Naive thymus-derived CD4-positive, alpha-beta T cell (primary cell): ENCODE measurements at regions not wholly inside any gene's neighbourhood (a gene's known extent, or its start where the extent isn't known, plus 50 kb on each side); places are given as distances from the start of the nearest gene placed in this dataset.

Experiments used
- ATAC-seq: fragments of 150-1000 bp; cut with Tn5 transposase; 2 replicates; pipeline ENCODE4 v1.10.0; 2021; ENCODE audit warnings: mild to moderate bottlenecking, moderate library complexity
- CTCF ChIA-PET: fragments of 350-600 bp; sonication (Branson Sonifier 250); formaldehyde crosslinking; loops from one replicate; lab custom pipeline; 2021; ENCODE audit warnings: antibody characterized with exemption; lab: Charles Lee
- POLR2A ChIA-PET: fragments of 350-600 bp; sonication (Branson Sonifier 250); formaldehyde crosslinking; loops from one replicate; lab custom pipeline; 2021; ENCODE audit warnings: antibody characterized with exemption, inconsistent platforms; lab: Charles Lee
- DNase-seq, 9 donors: peaks; one replicate each; pipeline versions ENCODE4 v3.0.0 to v3.0.0-alpha.2; 2020 to 2022; ENCODE audit warnings: mixed read lengths in 1 of 9
- H3K27ac ChIP-seq: one replicate; pipeline ENCODE4 v1.7.0; 2013; ENCODE audit warnings: mild to moderate bottlenecking, low read depth, low read length, moderate library complexity
- H3K27me3 ChIP-seq, 2 donors: one replicate each; pipeline ENCODE4 v1.7.0; 2013; ENCODE audit warnings: low read length in 2 of 2, mild to moderate bottlenecking in 2 of 2, moderate library complexity in 2 of 2; ENCODE audit not compliant: control insufficient read depth in 2 of 2, insufficient read depth in 2 of 2
- H3K36me3 ChIP-seq, 3 experiments: 1 replicate in 2 of 3; 2 replicates in 1 of 3; pipeline ENCODE4 v1.7.0; 2013; ENCODE audit warnings: low read length in 3 of 3, mild to moderate bottlenecking in 3 of 3, moderate library complexity in 1 of 3; ENCODE audit not compliant: insufficient read depth in 3 of 3, control insufficient read depth in 2 of 3
- H3K4me1 ChIP-seq, 2 donors: one replicate each; pipeline ENCODE4 v1.7.0; 2013; ENCODE audit warnings: low read length in 2 of 2, mild to moderate bottlenecking in 2 of 2, moderate library complexity in 1 of 2; ENCODE audit not compliant: control insufficient read depth in 2 of 2, insufficient read depth in 2 of 2
- H3K4me3 ChIP-seq: 2 replicates; pipeline ENCODE4 v1.7.0; 2013; ENCODE audit warnings: mild to moderate bottlenecking, low read length
- H3K9me3 ChIP-seq, 3 experiments: 1 replicate in 2 of 3; 2 replicates in 1 of 3; pipeline ENCODE4 v1.7.0; 2013; ENCODE audit warnings: low read length in 3 of 3; ENCODE audit not compliant: control insufficient read depth in 2 of 3
- H3K27ac Mint-ChIP-seq, 9 donors: one replicate each; pipeline ENCODE4 v1.8.0; 2020 to 2022; ENCODE audit warnings: mixed read lengths in 9 of 9, mild to moderate bottlenecking in 8 of 9, moderate library complexity in 5 of 9, inconsistent platforms in 2 of 9
- H3K27me3 Mint-ChIP-seq, 5 donors: one replicate each; pipeline ENCODE4 v1.8.0; 2021 to 2022; ENCODE audit warnings: mixed read lengths in 5 of 5, mild to moderate bottlenecking in 1 of 5
- H3K36me3 Mint-ChIP-seq, 5 donors: one replicate each; pipeline ENCODE4 v1.8.0; 2020 to 2022; ENCODE audit warnings: mixed read lengths in 5 of 5, mild to moderate bottlenecking in 3 of 5, inconsistent platforms in 1 of 5
- H3K4me1 Mint-ChIP-seq, 7 donors: one replicate each; pipeline ENCODE4 v1.8.0; 2020 to 2022; ENCODE audit warnings: mixed read lengths in 7 of 7, mild to moderate bottlenecking in 3 of 7, inconsistent platforms in 1 of 7
- H3K4me3 Mint-ChIP-seq, 10 donors: one replicate each; pipeline ENCODE4 v1.8.0; 2020 to 2022; ENCODE audit warnings: mild to moderate bottlenecking in 10 of 10, mixed read lengths in 10 of 10, moderate library complexity in 6 of 10, inconsistent platforms in 2 of 10
- H3K9me3 Mint-ChIP-seq, 11 donors: one replicate each; pipeline ENCODE4 v1.8.0; 2020 to 2022; ENCODE audit warnings: mixed read lengths in 11 of 11, mild to moderate bottlenecking in 4 of 11, inconsistent platforms in 1 of 11, moderate library complexity in 1 of 11
- intact Hi-C, 2 donors: fragments of 100-400 bp; cut with micrococcal nuclease; formaldehyde crosslinking; loops; one replicate each; pipeline ENCODE4 v1.15.1; 2023

DNA sequence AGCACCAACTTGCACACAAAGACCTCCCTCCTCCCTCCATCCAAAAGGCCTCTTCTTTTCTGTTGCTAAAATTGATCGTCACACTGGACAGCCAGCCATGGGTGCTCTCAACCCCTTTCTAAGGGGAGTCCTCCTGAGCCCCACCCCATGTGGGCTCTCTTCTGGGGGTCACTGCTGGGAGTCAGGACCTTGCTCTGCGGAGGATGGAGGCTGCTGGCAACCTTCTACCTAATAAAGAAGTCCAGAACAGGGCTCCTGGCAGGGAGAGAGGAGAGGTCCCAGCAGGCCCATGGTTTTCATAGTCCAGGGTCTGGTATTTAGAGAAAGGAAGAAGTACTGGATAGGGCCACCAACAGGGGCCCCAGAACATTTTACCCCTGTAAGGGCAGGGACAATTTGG, 67.6 kb upstream of the OTOS start:
- H3K9me3 Mint-ChIP-seq: peaks cover 0 to 9% (median 0%) of the 10 kb centered on the region in 11 donors
- DNase-seq: no peak
- POLR2A ChIA-PET: no interaction called here
- H3K4me1 Mint-ChIP-seq: peaks cover 0 to 3% (median 0%) of the 10 kb centered on the region in 7 donors
- no peak for ATAC-seq
- no peak overlapping the region for H3K27ac ChIP-seq
- peaks cover 0 to 5% (median 0%) of the 10 kb centered on the region in 5 donors for H3K36me3 Mint-ChIP-seq
- H3K27me3 ChIP-seq: no peaks in the 10 kb centered on the region
- CTCF ChIA-PET: no interaction called here
- H3K27me3 Mint-ChIP-seq: peaks cover 3 to 20% (median 11%) of the 10 kb centered on the region in 5 donors
- no peaks in the 10 kb centered on the region for H3K9me3 ChIP-seq
- no peak overlapping the region for H3K4me3 Mint-ChIP-seq
- no peaks in the 10 kb centered on the region for H3K36me3 ChIP-seq
- H3K4me1 ChIP-seq: no peaks in the 10 kb centered on the region
- H3K4me3 ChIP-seq: no peak overlapping the region
- intact Hi-C loops: no loop called here
- H3K27ac Mint-ChIP-seq: no peak overlapping the region

- no peaks in the 10 kb centered on the region for H3K36me3 ChIP-seq
- intact Hi-C loops: no loop called here
- Mint-ChIP-seq H3K27me3 (peaks cover 3 to 14% (median 6%) of the 10 kb centered on the region in 5 donors), H3K4me3 (no peak overlapping the region), H3K36me3 (peaks cover 0 to 5% (median 0%) of the 10 kb centered on the region in 5 donors), H3K9me3 (peaks cover 0 to 9% (median 0%) of the 10 kb centered on the region in 11 donors), H3K4me1 (peaks cover 0 to 3% (median 0%) of the 10 kb centered on the region in 7 donors), H3K27ac (no peak overlapping the region)
- no peaks in the 10 kb centered on the region for H3K4me1 ChIP-seq
- ChIA-PET POLR2A (no interaction called here), CTCF (interaction anchor here (0.6 kb wide), 1 partner anchor 75 kb away, joined by 3 read pairs; no protein-coding TSS in a partner anchor)
- no peak for DNase-seq
- ATAC-seq: no peak
- H3K9me3 ChIP-seq: no peaks in the 10 kb centered on the region
- H3K4me3 ChIP-seq: no peak overlapping the region
- no peaks in the 10 kb centered on the region for H3K27me3 ChIP-seq
- no peak overlapping the region for H3K27ac ChIP-seq
Measured at GRCh38 chr2:240208631-240209211, 68.3 kb upstream of the OTOS start.

DNA sequence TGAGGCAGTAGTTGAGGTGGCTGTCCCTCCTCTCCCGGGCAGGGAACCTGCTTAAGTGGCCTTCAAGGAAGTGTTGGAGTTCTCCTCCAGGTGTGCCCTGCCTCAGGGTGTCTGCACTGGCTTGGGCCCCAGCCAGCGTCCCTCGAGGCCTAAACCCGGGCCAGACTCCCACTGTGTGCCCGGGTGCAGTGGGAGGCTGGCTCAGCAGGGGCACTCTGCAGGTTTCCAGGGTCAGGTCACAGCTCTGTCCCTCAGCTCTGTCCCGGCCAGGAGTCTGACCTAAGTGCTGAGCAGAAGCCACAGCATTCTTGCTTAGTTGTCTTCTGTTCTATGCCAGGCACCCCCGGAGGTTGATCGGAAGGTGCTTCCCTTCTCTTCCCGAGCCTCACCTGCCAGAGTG, 69.0 kb upstream of the OTOS start:
- ChIA-PET CTCF (no interaction called here), POLR2A (no interaction called here)
- Mint-ChIP-seq H3K27me3 (peaks cover 3 to 8% (median 6%) of the 10 kb centered on the region in 5 donors), H3K4me3 (no peak overlapping the region), H3K9me3 (peaks cover 0 to 9% (median 0%) of the 10 kb centered on the region in 11 donors), H3K36me3 (peaks cover 0 to 5% (median 0%) of the 10 kb centered on the region in 5 donors), H3K4me1 (peaks cover 0 to 3% (median 0%) of the 10 kb centered on the region in 7 donors), H3K27ac (no peak overlapping the region)
- intact Hi-C loops: no loop called here
- Histone ChIP-seq H3K9me3 (no peaks in the 10 kb centered on the region), H3K4me3 (no peak overlapping the region), H3K27ac (no peak overlapping the region), H3K36me3 (no peaks in the 10 kb centered on the region), H3K27me3 (no peaks in the 10 kb centered on the region), H3K4me1 (no peaks in the 10 kb centered on the region)
- no peak for DNase-seq
- ATAC-seq: no peak

GRCh38 chr2:240210198-240210965, 69.9 kb upstream of the OTOS start:
- intact Hi-C loops: no loop called here
- POLR2A ChIA-PET: no interaction called here
- no peak for DNase-seq

GRCh38 chr2:240211096-240211495, 70.6 kb upstream of the OTOS start:
- H3K27ac Mint-ChIP-seq: no peak overlapping the region
- peaks cover 0 to 4% (median 0%) of the 10 kb centered on the region in 5 donors for H3K36me3 Mint-ChIP-seq
- H3K9me3 Mint-ChIP-seq: peaks cover 0 to 5% (median 0%) of the 10 kb centered on the region in 11 donors
- no peaks in the 10 kb centered on the region for H3K4me1 Mint-ChIP-seq
- no peak overlapping the region for H3K4me3 ChIP-seq
- CTCF ChIA-PET: no interaction called here
- no peaks in the 10 kb centered on the region for H3K9me3 ChIP-seq
- H3K27me3 Mint-ChIP-seq: no peaks in the 10 kb centered on the region
- no peaks in the 10 kb centered on the region for H3K36me3 ChIP-seq
- ATAC-seq (no peak), DNase-seq (no peak)
- no peak overlapping the region for H3K27ac ChIP-seq
- no peak overlapping the region for H3K4me3 Mint-ChIP-seq
- intact Hi-C loops: no loop called here
- H3K27me3 ChIP-seq: no peaks in the 10 kb centered on the region
- no peaks in the 10 kb centered on the region for H3K4me1 ChIP-seq
- POLR2A ChIA-PET: no interaction called here

More at GRCh38 chr2:240210198-240210965, 69.9 kb upstream of the OTOS start:
- CTCF ChIA-PET: no interaction called here
- Mint-ChIP-seq H3K36me3 (peaks cover 0 to 5% (median 0%) of the 10 kb centered on the region in 5 donors), H3K4me3 (no peak overlapping the region), H3K27me3 (peaks cover 0 to 3% (median 0%) of the 10 kb centered on the region in 5 donors), H3K4me1 (no peaks in the 10 kb centered on the region), H3K9me3 (peaks cover 0 to 9% (median 0%) of the 10 kb centered on the region in 11 donors), H3K27ac (no peak overlapping the region)
- Histone ChIP-seq H3K27ac (no peak overlapping the region), H3K27me3 (no peaks in the 10 kb centered on the region), H3K36me3 (no peaks in the 10 kb centered on the region), H3K4me3 (no peak overlapping the region), H3K9me3 (no peaks in the 10 kb centered on the region), H3K4me1 (no peaks in the 10 kb centered on the region)
- no peak for ATAC-seq

- no peaks in the 10 kb centered on the region for H3K9me3 ChIP-seq
- peaks cover 0 to 2% (median 0%) of the 10 kb centered on the region in 11 donors for H3K9me3 Mint-ChIP-seq
- ATAC-seq: no peak
- no peaks in the 10 kb centered on the region for H3K4me1 ChIP-seq
- no peaks in the 10 kb centered on the region for H3K36me3 ChIP-seq
- H3K27me3 Mint-ChIP-seq: no peaks in the 10 kb centered on the region
- POLR2A ChIA-PET: no interaction called here
- CTCF ChIA-PET: no interaction called here
- H3K27ac ChIP-seq: no peak overlapping the region
- intact Hi-C loops: no loop called here
- no peaks in the 10 kb centered on the region for H3K4me1 Mint-ChIP-seq
- no peak overlapping the region for H3K4me3 ChIP-seq
- no peaks in the 10 kb centered on the region for H3K27me3 ChIP-seq
- no peak overlapping the region for H3K27ac Mint-ChIP-seq
- no peaks in the 10 kb centered on the region for H3K36me3 Mint-ChIP-seq
- H3K4me3 Mint-ChIP-seq: no peak overlapping the region
- DNase-seq: no peak
Measured at GRCh38 chr2:240211598-240212424, 71.4 kb upstream of the OTOS start.
